H9 (cell line): ENCODE measurements at regions not wholly inside any gene's neighbourhood (a gene's known extent, or its start where the extent isn't known, plus 50 kb on each side); places are given as distances from the start of the nearest gene placed in this dataset.

Experiments
- DNase-seq: peaks from one replicate; pipeline ENCODE4 v3.0.0-alpha.2; 2017
- H2AFZ ChIP-seq: one replicate; pipeline ENCODE4 v1.6.1; 2013; ENCODE audit warnings: mild to moderate bottlenecking, low read length, control low read depth, moderate library complexity
- H2AK5ac ChIP-seq: 2 replicates; pipeline ENCODE4 v1.6.1; 2013; ENCODE audit warnings: low read length, control low read depth, mixed read lengths; ENCODE audit not compliant: insufficient read length
- H2BK120ac ChIP-seq: one replicate; pipeline ENCODE4 v1.6.1; 2013; ENCODE audit warnings: low read depth, mild to moderate bottlenecking, low read length, control low read depth, inconsistent platforms; ENCODE audit not compliant: poor library complexity, severe bottlenecking
- H2BK12ac ChIP-seq: 2 replicates; pipeline ENCODE4 v1.6.1; 2013; ENCODE audit warnings: low read length, control low read depth, mixed read lengths, low read depth; ENCODE audit not compliant: insufficient read length
- H2BK15ac ChIP-seq: 2 replicates; pipeline ENCODE4 v1.6.1; 2013; ENCODE audit warnings: low read depth, low read length, control low read depth
- H2BK20ac ChIP-seq: one replicate; pipeline ENCODE4 v1.6.1; 2013; ENCODE audit warnings: low read depth, mild to moderate bottlenecking, low read length, control low read depth, inconsistent platforms; ENCODE audit not compliant: poor library complexity, severe bottlenecking
- H2BK5ac ChIP-seq: 2 replicates; pipeline ENCODE4 v1.6.1; 2013; ENCODE audit warnings: low read length, control low read depth, mixed read lengths; ENCODE audit not compliant: insufficient read length
- H3K14ac ChIP-seq: 2 replicates; pipeline ENCODE4 v1.6.1; 2013; ENCODE audit warnings: low read length, control low read depth; ENCODE audit not compliant: insufficient read depth
- H3K18ac ChIP-seq: 2 replicates; pipeline ENCODE4 v1.6.1; 2013; ENCODE audit warnings: low read depth, mild to moderate bottlenecking, mixed read lengths, low read length, control low read depth; ENCODE audit not compliant: insufficient read length
- H3K23ac ChIP-seq: 2 replicates; pipeline ENCODE4 v1.6.1; 2013; ENCODE audit warnings: low read length, control low read depth, mixed read lengths, low read depth; ENCODE audit not compliant: insufficient read length
- H3K23me2 ChIP-seq: 2 replicates; pipeline ENCODE4 v1.6.1; 2013; ENCODE audit warnings: low read depth, mild to moderate bottlenecking, mixed read lengths, low read length, control low read depth; ENCODE audit not compliant: insufficient read length, poor library complexity, severe bottlenecking
- H3K27ac ChIP-seq: 2 replicates; pipeline ENCODE4 v1.5.1; 2013; ENCODE audit warnings: low read length, control low read depth, mixed read lengths, low read depth; ENCODE audit not compliant: insufficient read length
- H3K27me3 ChIP-seq: 2 replicates; pipeline ENCODE4 v1.6.1; 2013; ENCODE audit warnings: low read length, control low read depth, inconsistent platforms; ENCODE audit not compliant: insufficient read depth
- H3K4ac ChIP-seq: 2 replicates; pipeline ENCODE4 v1.6.1; 2013; ENCODE audit warnings: low read depth, mild to moderate bottlenecking, control low read depth, inconsistent platforms, low read length, moderate library complexity
- H3K4me1 ChIP-seq: 2 replicates; pipeline ENCODE4 v1.6.1; 2013; ENCODE audit warnings: low read length, control low read depth, inconsistent platforms; ENCODE audit not compliant: insufficient read depth
- H3K4me2 ChIP-seq: 2 replicates; pipeline ENCODE4 v1.6.1; 2013; ENCODE audit warnings: low read length, control low read depth, mixed read lengths; ENCODE audit not compliant: insufficient read length, insufficient read depth
- H3K56ac ChIP-seq: 2 replicates; pipeline ENCODE4 v1.6.1; 2013; ENCODE audit warnings: low read depth, mild to moderate bottlenecking, mixed read lengths, low read length, control low read depth; ENCODE audit not compliant: insufficient read length
- H3K79me1 ChIP-seq: 2 replicates; pipeline ENCODE4 v1.6.1; 2013; ENCODE audit warnings: low read depth, mild to moderate bottlenecking, moderate library complexity, low read length, control low read depth, inconsistent platforms; ENCODE audit not compliant: insufficient read depth, poor library complexity, severe bottlenecking
- H3K79me2 ChIP-seq: 2 replicates; pipeline ENCODE4 v1.6.1; 2013; ENCODE audit warnings: low read length, control low read depth, inconsistent platforms; ENCODE audit not compliant: insufficient read depth
- H3K9ac ChIP-seq: 2 replicates; pipeline ENCODE4 v1.6.1; 2013; ENCODE audit warnings: low read length, control low read depth, mixed read lengths; ENCODE audit not compliant: insufficient read length; ENCODE audit errors: extremely low read depth
- H3K9me3 ChIP-seq: one replicate; pipeline ENCODE4 v1.6.1; 2013; ENCODE audit warnings: low read depth, low read length, inconsistent platforms; ENCODE audit not compliant: control insufficient read depth
- H3T11ph ChIP-seq: one replicate; pipeline ENCODE4 v1.6.1; 2013; ENCODE audit warnings: mild to moderate bottlenecking, low read length, control low read depth, inconsistent platforms
- H4K20me1 ChIP-seq: one replicate; pipeline ENCODE4 v1.6.1; 2013; ENCODE audit not compliant: control insufficient read depth, insufficient read length, insufficient read depth
- H4K5ac ChIP-seq: 2 replicates; pipeline ENCODE4 v1.6.1; 2013; ENCODE audit warnings: low read depth, mild to moderate bottlenecking, mixed read lengths, low read length, control low read depth; ENCODE audit not compliant: insufficient read length
- H4K8ac ChIP-seq: replicated peaks from 2 replicates; pipeline ENCODE4 v1.6.1; 2013; ENCODE audit warnings: low read length, control low read depth, mixed read lengths, low read depth; ENCODE audit not compliant: insufficient read length
- H4K91ac ChIP-seq: 2 replicates; pipeline ENCODE4 v1.6.1; 2013; ENCODE audit warnings: low read depth, mild to moderate bottlenecking, moderate library complexity, mixed read lengths, low read length, control low read depth; ENCODE audit not compliant: insufficient read length
- H3K27ac Mint-ChIP-seq, 3 experiments: 2 replicates in 2 of 3; 3 replicates in 1 of 3; pipeline ENCODE4 v1.8.0; 2020 to 2021; ENCODE audit warnings: mixed read lengths in 3 of 3, mild to moderate bottlenecking in 1 of 3, moderate library complexity in 1 of 3
- H3K27me3 Mint-ChIP-seq: 2 replicates; pipeline ENCODE4 v1.8.0; 2021; ENCODE audit warnings: low read depth, mild to moderate bottlenecking, moderate library complexity, mixed read lengths
- H3K36me3 Mint-ChIP-seq, 3 experiments: 2 replicates in 2 of 3; 3 replicates in 1 of 3; pipeline ENCODE4 v1.8.0; 2020 to 2021; ENCODE audit warnings: low read depth in 3 of 3, mixed read lengths in 3 of 3; ENCODE audit not compliant: insufficient read depth in 1 of 3
- H3K4me1 Mint-ChIP-seq, 2 experiments: 2 replicates each; pipeline ENCODE4 v1.8.0; 2020; ENCODE audit warnings: mixed read lengths in 2 of 2
- H3K4me3 Mint-ChIP-seq, 2 experiments: 2 replicates in 1 of 2; 3 replicates in 1 of 2; pipeline ENCODE4 v1.8.0; 2020 to 2021; ENCODE audit warnings: mild to moderate bottlenecking in 2 of 2, mixed read lengths in 2 of 2, moderate library complexity in 1 of 2
- H3K9me3 Mint-ChIP-seq, 2 experiments: 2 replicates in 1 of 2; 3 replicates in 1 of 2; pipeline ENCODE4 v1.8.0; 2020; ENCODE audit warnings: mild to moderate bottlenecking in 2 of 2, mixed read lengths in 2 of 2, moderate library complexity in 1 of 2
- CTCF ChIP-seq: fragments of 200-600 bp; sonication (generic); conservative IDR thresholded peaks from 3 replicates; pipeline ENCODE4 v1.8.0; 2021; ENCODE audit warnings: antibody characterized with exemption, mild to moderate bottlenecking
- WGBS: extraction: QIAGEN DNeasy Blood & Tissue Kit; methylation state at CpG from one replicate; pipeline ENCODE4 v1.1.7; 2013; ENCODE audit warnings: missing lambda C conversion rate, low lambda C conversion rate, mixed read lengths; ENCODE audit not compliant: insufficient read length; ENCODE audit errors: extremely low coverage; 5-methylcytosine and 5-hydroxymethylcytosine counted together

GRCh38 chr4:38233727-38234480 lies 273.7 kb downstream of the PTTG2 start:
- Mint-ChIP-seq H3K36me3 (no peaks in the 10 kb centered on the region), H3K4me3 (no peak overlapping the region), H3K27me3 (peaks cover 3% of the 10 kb centered on the region), H3K9me3 (no peaks in the 10 kb centered on the region), H3K4me1 (0 out of 4 replicates have a peak, but pooled peaks cover 0 to 3% of the 10 kb centered on the region in 2 experiments), H3K27ac (no peak overlapping the region)
- no peak overlapping the region for H2BK20ac ChIP-seq
- H2AK5ac ChIP-seq: no peak overlapping the region
- no peak overlapping the region for H3K23ac ChIP-seq
- H2AFZ ChIP-seq: no peak overlapping the region
- no peak overlapping the region for H2BK120ac ChIP-seq
- no peaks in the 10 kb centered on the region for H3K79me2 ChIP-seq
- no peaks in the 10 kb centered on the region for H3K4me1 ChIP-seq
- WGBS: no CpG with 5 or more reads among the region's 6 CpGs
- H4K20me1 ChIP-seq: no peaks in the 10 kb centered on the region
- no peak overlapping the region for H4K91ac ChIP-seq
- TF ChIP-seq CTCF: no peak
- no peaks in the 10 kb centered on the region for H3K9me3 ChIP-seq
- no peak overlapping the region for H3T11ph ChIP-seq
- H3K56ac ChIP-seq: no peak overlapping the region
- H3K18ac ChIP-seq: no peak overlapping the region
- H3K23me2 ChIP-seq: no peaks in the 10 kb centered on the region
- no peak overlapping the region for H4K5ac ChIP-seq
- no peak overlapping the region for H2BK5ac ChIP-seq
- no peak overlapping the region for H3K9ac ChIP-seq
- H3K4ac ChIP-seq: no peak overlapping the region
- no peak for DNase-seq
- no peak overlapping the region for H3K14ac ChIP-seq
- H4K8ac ChIP-seq: no peak overlapping the region
- no peak overlapping the region for H2BK15ac ChIP-seq
- H3K27me3 ChIP-seq: no peaks in the 10 kb centered on the region
- no peak overlapping the region for H3K4me2 ChIP-seq
- no peak overlapping the region for H3K27ac ChIP-seq
- H3K79me1 ChIP-seq: no peaks in the 10 kb centered on the region
- no peak overlapping the region for H2BK12ac ChIP-seq
